ENCODE measurements at regions not wholly inside any gene's neighbourhood (a gene's known extent, or its start where the extent isn't known, plus 50 kb on each side); places are given as distances from the start of the nearest gene placed in this dataset.
"Not testable (repeated sequence)": the region's sequence is repeated elsewhere in the genome, so short reads cannot be mapped to it uniquely, and the experiment has no call there.

GRCh38 chr20:48019496-48019895 lies 234.2 kb upstream of the SULF2 start:
- no peaks in the 10 kb centered on the region for H3K27me3 ChIP-seq
- no peak overlapping the region for H3K27ac ChIP-seq (replicated peaks in 1 of 4)
- TF ChIP-seq EP300 (IDR thresholded peaks at IDR 0.05) (no peak), POLR2A (IDR thresholded peaks at IDR 0.05; ENCODE audit: low read depth) (no peak), CTCF (IDR thresholded peaks at IDR 0.05) (no peak), POLR2AphosphoS5 (IDR thresholded peaks at IDR 0.05) (no peak)
- H3K4me1 ChIP-seq, result no peaks in the 10 kb centered on the region
- intact Hi-C loops (cut with DNase I), result no loop called here
- WGBS, result 91% methylated on average over 4 of the region's 4 CpGs
- DNase-seq (ENCODE audit: extremely low spot score), result no peak
- H3K4me3 ChIP-seq, result no peak overlapping the region
- H3K36me3 ChIP-seq, result no peaks in the 10 kb centered on the region
- H3K9me3 ChIP-seq, result no peaks in the 10 kb centered on the region

- WGBS, result 76% methylated on average over 6 of the region's 6 CpGs
- H3K4me1 ChIP-seq; H3K4me3 ChIP-seq; intact Hi-C loops (cut with DNase I); H3K27me3 ChIP-seq; DNase-seq (ENCODE audit: extremely low spot score); H3K9me3 ChIP-seq; H3K36me3 ChIP-seq; H3K27ac ChIP-seq (replicated peaks in 1 of 4): not testable (repeated sequence)
These were observed 233.6 kb upstream of the SULF2 start for GRCh38 chr20:48018851-48019250.

- intact Hi-C loops (cut with DNase I), result no loop called here
- DNase-seq (ENCODE audit: extremely low spot score), result no peak
- 86% methylated on average over 4 of the region's 4 CpGs for WGBS
- Histone ChIP-seq H3K27ac (replicated peaks in 1 of 4) (no peak overlapping the region), H3K27me3 (no peaks in the 10 kb centered on the region), H3K4me3 (no peak overlapping the region), H3K36me3 (no peaks in the 10 kb centered on the region), H3K4me1 (no peaks in the 10 kb centered on the region), H3K9me3 (no peaks in the 10 kb centered on the region)
- TF ChIP-seq POLR2A (IDR thresholded peaks at IDR 0.05; ENCODE audit: low read depth), result no peak
- TF ChIP-seq EP300 (IDR thresholded peaks at IDR 0.05), result no peak
- no peak for TF ChIP-seq CTCF (IDR thresholded peaks at IDR 0.05)
- no peak for TF ChIP-seq POLR2AphosphoS5 (IDR thresholded peaks at IDR 0.05)
These were observed 232.7 kb upstream of the SULF2 start for GRCh38 chr20:48017992-48018391.

- WGBS, result 81% methylated on average over 2 of the region's 2 CpGs
- H3K27ac ChIP-seq (replicated peaks in 1 of 4), result no peak overlapping the region
- no peaks in the 10 kb centered on the region for H3K27me3 ChIP-seq
- peaks cover 0 to 3% (median 2%) of the 10 kb centered on the region in 4 donors for H3K9me3 ChIP-seq
- DNase-seq (ENCODE audit: extremely low spot score), result no peak
- TF ChIP-seq CTCF (IDR thresholded peaks at IDR 0.05) (no peak), POLR2AphosphoS5 (IDR thresholded peaks at IDR 0.05) (no peak), POLR2A (IDR thresholded peaks at IDR 0.05; ENCODE audit: low read depth) (no peak), EP300 (IDR thresholded peaks at IDR 0.05) (no peak)
- no peaks in the 10 kb centered on the region for H3K36me3 ChIP-seq
- intact Hi-C loops (cut with DNase I), result no loop called here
- no peak overlapping the region for H3K4me3 ChIP-seq
- H3K4me1 ChIP-seq, result no peaks in the 10 kb centered on the region
These were observed 232.2 kb upstream of the SULF2 start for GRCh38 chr20:48017509-48017908.

- Histone ChIP-seq H3K27me3 (no peaks in the 10 kb centered on the region), H3K4me3 (no peak overlapping the region), H3K4me1 (no peaks in the 10 kb centered on the region), H3K9me3 (peaks cover 0 to 9% (median 6%) of the 10 kb centered on the region in 4 donors), H3K27ac (replicated peaks in 1 of 4) (no peak overlapping the region), H3K36me3 (no peaks in the 10 kb centered on the region)
- no peak for DNase-seq (ENCODE audit: extremely low spot score)
- intact Hi-C loops (cut with DNase I), result no loop called here
- TF ChIP-seq CTCF (IDR thresholded peaks at IDR 0.05) (no peak), POLR2A (IDR thresholded peaks at IDR 0.05; ENCODE audit: low read depth) (no peak), POLR2AphosphoS5 (IDR thresholded peaks at IDR 0.05) (no peak), EP300 (IDR thresholded peaks at IDR 0.05) (no peak)
- WGBS, result 68% methylated on average over 8 of the region's 11 CpGs
These were observed 230.9 kb upstream of the SULF2 start for GRCh38 chr20:48015943-48016723.
